ENCODE measurements at regions not wholly inside any gene's neighbourhood (a gene's known extent, or its start where the extent isn't known, plus 50 kb on each side); places are given as distances from the start of the nearest gene placed in this dataset.

DNA sequence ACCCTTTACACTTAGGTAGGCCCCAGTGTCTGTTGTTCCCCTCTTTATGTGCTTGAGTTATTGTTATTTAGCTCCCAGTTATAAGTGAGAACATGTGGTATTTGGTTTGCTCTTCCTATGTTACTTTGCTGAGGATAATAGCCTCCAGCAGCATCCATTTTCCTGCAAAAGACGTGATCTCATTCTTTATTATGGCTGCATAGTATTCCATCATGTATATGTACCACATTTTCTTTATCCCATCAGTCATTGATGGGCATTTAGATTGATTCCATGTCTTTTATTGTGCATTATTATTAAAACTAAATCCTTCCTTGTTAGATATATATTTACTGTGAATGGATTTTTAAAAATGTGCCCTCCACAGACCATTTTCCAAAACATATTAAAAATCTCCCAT lies 1137.3 kb upstream of the ADGRB3 start:
- TF ChIP-seq, protein P1, sequence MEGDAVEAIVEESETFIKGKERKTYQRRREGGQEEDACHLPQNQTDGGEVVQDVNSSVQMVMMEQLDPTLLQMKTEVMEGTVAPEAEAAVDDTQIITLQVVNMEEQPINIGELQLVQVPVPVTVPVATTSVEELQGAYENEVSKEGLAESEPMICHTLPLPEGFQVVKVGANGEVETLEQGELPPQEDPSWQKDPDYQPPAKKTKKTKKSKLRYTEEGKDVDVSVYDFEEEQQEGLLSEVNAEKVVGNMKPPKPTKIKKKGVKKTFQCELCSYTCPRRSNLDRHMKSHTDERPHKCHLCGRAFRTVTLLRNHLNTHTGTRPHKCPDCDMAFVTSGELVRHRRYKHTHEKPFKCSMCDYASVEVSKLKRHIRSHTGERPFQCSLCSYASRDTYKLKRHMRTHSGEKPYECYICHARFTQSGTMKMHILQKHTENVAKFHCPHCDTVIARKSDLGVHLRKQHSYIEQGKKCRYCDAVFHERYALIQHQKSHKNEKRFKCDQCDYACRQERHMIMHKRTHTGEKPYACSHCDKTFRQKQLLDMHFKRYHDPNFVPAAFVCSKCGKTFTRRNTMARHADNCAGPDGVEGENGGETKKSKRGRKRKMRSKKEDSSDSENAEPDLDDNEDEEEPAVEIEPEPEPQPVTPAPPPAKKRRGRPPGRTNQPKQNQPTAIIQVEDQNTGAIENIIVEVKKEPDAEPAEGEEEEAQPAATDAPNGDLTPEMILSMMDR (IDR thresholded peaks at IDR 0.05; ENCODE audit: extremely low read depth in 1 of 2, insufficient read depth in 1 of 2, low read depth in 1 of 2, low read length in 2 of 2), result no peak
- no peak for TF ChIP-seq POLR2AphosphoS5 (IDR thresholded peaks at IDR 0.05; ENCODE audit: insufficient read depth, low read depth, low read length)
- no peak for TF ChIP-seq MYC (IDR thresholded peaks at IDR 0.05; ENCODE audit: low read depth, low read length)

Data from endothelial cell of umbilical vein (primary cell).